ENCODE measurements at regions not wholly inside any gene's neighbourhood (a gene's known extent, or its start where the extent isn't known, plus 50 kb on each side); places are given as distances from the start of the nearest gene placed in this dataset.
"Not testable (repeated sequence)": the region's sequence is repeated elsewhere in the genome, so short reads cannot be mapped to it uniquely, and the experiment has no call there.

DNA sequence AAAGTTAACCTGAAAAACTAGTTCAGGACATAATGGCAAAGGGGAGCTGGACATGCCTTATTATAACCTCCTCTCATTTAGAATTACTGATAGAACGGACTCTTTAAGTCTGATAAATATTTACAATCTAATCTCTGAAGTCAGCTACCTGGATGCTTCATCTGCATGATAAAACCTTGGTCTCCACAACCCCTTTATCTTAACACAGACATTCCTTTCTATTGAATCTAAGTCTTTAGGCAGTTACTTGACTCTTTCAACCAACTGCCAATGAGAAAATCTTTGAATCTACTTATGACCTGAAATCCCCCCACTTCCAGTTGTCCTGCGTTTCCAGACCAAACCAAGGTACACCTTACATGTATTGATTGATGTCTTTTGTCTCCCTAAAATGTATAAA, 191.2 kb upstream of the LRRTM4 start:
- in situ Hi-C loops (cut with MboI; ENCODE audit: low sequenced_read_pairs, unreplicated experiment): no loop called here
- TF ChIP-seq, protein P1, sequence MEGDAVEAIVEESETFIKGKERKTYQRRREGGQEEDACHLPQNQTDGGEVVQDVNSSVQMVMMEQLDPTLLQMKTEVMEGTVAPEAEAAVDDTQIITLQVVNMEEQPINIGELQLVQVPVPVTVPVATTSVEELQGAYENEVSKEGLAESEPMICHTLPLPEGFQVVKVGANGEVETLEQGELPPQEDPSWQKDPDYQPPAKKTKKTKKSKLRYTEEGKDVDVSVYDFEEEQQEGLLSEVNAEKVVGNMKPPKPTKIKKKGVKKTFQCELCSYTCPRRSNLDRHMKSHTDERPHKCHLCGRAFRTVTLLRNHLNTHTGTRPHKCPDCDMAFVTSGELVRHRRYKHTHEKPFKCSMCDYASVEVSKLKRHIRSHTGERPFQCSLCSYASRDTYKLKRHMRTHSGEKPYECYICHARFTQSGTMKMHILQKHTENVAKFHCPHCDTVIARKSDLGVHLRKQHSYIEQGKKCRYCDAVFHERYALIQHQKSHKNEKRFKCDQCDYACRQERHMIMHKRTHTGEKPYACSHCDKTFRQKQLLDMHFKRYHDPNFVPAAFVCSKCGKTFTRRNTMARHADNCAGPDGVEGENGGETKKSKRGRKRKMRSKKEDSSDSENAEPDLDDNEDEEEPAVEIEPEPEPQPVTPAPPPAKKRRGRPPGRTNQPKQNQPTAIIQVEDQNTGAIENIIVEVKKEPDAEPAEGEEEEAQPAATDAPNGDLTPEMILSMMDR (IDR thresholded peaks at IDR 0.05; ENCODE audit: borderline replicate concordance, control extremely low read depth, extremely low read depth, insufficient read depth, missing control alignments): no peak
- DNase-seq (ENCODE audit: low spot score): no peak

DNA sequence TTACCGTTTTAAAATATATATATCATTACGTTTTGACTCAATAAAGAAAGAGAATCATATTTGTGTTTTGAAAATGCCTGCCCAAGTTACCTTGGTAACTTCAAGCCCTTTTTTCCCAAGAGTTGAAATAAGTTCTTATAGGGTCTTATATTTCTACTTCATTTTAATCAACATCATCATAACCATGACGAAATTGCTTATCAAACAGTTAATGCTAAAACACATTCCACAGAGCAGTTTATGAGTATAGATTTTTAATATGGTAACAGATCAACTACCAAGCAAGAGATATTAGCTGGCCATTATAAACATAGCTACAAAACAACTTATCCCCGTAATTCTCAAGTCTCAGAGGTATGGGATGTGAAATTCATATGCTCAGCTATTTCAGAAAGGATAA, 197.9 kb upstream of the LRRTM4 start:
- DNase-seq (ENCODE audit: low spot score): no peak
- in situ Hi-C loops (cut with MboI; ENCODE audit: low sequenced_read_pairs, unreplicated experiment): no loop called here
- TF ChIP-seq, protein P1 (IDR thresholded peaks at IDR 0.05; ENCODE audit: borderline replicate concordance, control extremely low read depth, extremely low read depth, insufficient read depth, missing control alignments): no peak

DNA sequence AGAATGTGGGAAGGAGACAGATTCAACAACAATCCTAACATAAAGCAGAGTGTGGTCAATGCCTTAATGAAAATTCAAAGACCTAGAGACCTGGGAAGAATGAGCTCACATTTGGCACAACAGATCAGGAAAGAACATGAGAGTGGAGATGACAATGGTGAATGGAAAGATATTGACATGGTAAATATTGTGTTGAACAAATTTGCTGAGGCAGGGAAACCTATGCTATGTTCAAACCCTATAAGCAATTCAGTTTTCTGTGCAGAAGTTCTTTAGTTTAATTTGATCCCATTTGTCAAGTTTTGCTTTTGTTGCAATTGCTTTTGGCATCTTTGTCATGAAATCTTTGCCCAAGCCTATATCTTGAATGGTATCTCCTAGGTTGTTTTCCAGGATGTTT, 199.4 kb upstream of the LRRTM4 start:
- no peak for DNase-seq (ENCODE audit: low spot score)
- TF ChIP-seq, protein P1 (IDR thresholded peaks at IDR 0.05; ENCODE audit: borderline replicate concordance, control extremely low read depth, extremely low read depth, insufficient read depth, missing control alignments): no peak
- in situ Hi-C loops (cut with MboI; ENCODE audit: low sequenced_read_pairs, unreplicated experiment): no loop called here

DNA sequence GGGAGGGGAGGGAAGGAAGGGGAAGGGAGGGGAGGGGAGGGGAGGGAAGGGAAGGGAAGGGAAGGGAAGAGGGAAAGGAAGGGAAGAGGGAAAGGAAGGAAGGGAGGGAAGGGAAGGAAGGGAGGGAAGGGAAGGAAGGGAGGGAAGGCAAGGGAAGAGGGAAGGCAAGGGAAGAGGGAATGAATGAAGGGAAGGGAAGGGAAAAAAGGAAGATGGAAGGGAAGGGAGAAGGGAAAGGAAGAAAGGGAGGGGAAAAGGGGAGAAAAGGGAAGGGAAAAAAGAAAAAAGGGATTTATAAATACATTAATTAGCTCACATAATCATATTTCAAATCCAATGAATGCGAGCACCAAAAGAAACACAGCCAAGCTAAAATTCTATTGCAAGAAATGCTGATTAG, 202.9 kb upstream of the LRRTM4 start:
- no peak for DNase-seq (ENCODE audit: low spot score)

DNA sequence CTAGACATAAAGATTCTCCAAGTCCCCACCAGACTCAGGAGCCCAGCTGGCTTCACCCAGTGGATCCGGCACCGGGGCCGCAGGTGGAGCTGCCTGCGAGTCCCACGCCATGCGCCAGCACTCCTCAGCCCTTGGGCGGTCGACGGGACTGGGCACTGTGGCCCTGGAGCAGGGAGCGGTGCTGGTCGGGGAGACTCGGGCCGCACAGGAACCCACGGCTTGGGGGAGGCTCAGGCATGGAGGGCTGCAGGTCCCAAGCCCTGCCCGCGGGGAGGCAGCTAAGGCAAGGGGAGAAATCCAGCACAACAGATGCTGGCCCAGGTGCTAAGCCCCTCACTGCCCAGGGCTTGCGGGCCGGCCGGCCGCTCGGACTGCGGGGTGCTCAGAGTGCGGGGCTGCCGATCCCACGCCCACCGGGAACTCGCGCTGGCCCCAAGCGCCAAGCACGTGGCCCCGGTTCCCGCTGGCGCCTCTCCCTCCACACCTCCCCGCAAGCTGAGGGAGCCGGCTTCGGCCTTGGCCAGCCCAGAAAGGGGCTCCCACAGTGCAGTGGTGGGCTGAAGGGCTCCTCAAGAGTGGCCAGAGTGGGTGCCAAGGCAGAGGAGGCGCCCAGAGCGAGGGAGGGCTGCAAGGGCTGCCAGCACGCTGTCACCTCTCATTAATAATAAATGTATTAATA, 212.6 kb upstream of the LRRTM4 start:
- not testable (repeated sequence) for DNase-seq (ENCODE audit: low spot score)

More for the DNA sequence above, 202.9 kb upstream of the LRRTM4 start:
- TF ChIP-seq, protein P1 (IDR thresholded peaks at IDR 0.05; ENCODE audit: borderline replicate concordance, control extremely low read depth, extremely low read depth, insufficient read depth, missing control alignments): no peak
- in situ Hi-C loops (cut with MboI; ENCODE audit: low sequenced_read_pairs, unreplicated experiment): no loop called here

DNA sequence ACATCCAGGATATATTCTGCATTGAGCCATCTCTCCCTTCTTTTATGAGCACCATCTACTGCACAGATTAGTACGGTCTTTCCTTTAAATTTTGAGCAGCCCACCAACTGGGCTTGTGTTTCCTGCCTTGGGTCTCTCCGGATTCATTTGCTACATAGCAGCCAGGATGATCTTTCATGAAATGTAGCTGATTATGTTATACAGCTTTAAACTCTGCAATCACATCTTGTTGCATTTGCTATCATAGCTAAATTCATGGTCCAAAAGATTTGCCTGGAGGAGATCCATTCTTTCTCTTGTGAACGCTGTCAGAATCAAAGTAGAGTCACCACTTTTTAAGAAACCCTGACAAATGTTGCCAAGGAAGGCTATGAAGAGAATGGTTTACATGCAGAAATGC, 215.1 kb upstream of the LRRTM4 start:
- in situ Hi-C loops (cut with MboI; ENCODE audit: low sequenced_read_pairs, unreplicated experiment): no loop called here
- DNase-seq (ENCODE audit: low spot score): no peak
- TF ChIP-seq, protein P1 (IDR thresholded peaks at IDR 0.05; ENCODE audit: borderline replicate concordance, control extremely low read depth, extremely low read depth, insufficient read depth, missing control alignments): no peak

More for the DNA sequence above, 212.6 kb upstream of the LRRTM4 start:
- in situ Hi-C loops (cut with MboI; ENCODE audit: low sequenced_read_pairs, unreplicated experiment): not testable (repeated sequence)

DNA sequence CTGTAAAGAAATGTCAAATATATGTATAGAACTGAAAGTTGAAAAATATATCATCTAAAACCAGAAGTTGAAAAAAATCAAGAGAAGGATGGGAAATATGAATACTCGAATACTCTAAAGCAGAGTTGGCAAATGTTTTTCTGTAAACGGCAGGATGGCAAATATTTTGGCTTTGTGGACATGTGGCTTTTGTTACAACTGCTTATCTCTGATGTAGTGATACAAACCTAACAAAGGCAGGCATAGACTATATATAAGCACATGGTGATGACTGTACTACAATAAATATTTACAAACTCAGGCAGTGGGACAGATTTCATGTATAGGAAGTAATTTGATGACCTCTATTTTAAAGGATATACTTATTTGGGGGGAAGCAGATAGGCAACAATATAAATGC, 224.6 kb upstream of the LRRTM4 start:
- in situ Hi-C loops (cut with MboI; ENCODE audit: low sequenced_read_pairs, unreplicated experiment): no loop called here
- TF ChIP-seq, protein P1 (IDR thresholded peaks at IDR 0.05; ENCODE audit: borderline replicate concordance, control extremely low read depth, extremely low read depth, insufficient read depth, missing control alignments): no peak
- no peak for DNase-seq (ENCODE audit: low spot score)

DNA sequence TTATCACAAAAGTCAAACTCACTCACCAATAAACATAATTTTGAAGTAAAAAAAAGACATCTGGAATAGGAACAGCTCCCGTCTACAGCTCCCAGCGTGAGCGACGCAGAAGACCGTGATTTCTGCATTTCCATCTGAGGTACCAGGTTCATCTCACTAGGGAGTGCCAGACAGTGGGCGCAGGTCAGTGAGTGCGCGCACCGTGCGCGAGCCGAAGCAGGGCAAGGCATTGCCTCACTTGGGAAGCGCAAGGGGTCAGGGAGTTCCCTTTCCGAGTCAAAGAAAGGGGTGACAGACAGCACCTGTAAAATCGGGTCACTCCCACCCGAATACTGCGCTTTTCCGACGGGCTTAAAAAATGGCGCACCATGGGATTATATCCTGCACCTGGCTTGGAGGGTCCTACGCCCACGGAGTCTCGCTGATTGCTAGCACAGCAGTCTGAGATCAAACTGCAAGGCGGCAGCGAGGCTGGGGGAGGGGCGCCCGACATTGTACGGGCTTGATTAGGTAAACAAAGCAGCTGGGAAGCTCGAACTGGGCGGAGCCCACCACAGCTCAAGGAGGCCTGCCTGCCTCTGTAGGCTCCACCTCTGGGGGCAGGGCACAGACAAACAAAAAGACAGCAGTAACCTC, 231.7 kb upstream of the LRRTM4 start:
- DNase-seq (ENCODE audit: low spot score); in situ Hi-C loops (cut with MboI; ENCODE audit: low sequenced_read_pairs, unreplicated experiment): not testable (repeated sequence)

Data from GM13976 (cell line).